ENCODE measurements at regions not wholly inside any gene's neighbourhood (a gene's known extent, or its start where the extent isn't known, plus 50 kb on each side); places are given as distances from the start of the nearest gene placed in this dataset.

DNA sequence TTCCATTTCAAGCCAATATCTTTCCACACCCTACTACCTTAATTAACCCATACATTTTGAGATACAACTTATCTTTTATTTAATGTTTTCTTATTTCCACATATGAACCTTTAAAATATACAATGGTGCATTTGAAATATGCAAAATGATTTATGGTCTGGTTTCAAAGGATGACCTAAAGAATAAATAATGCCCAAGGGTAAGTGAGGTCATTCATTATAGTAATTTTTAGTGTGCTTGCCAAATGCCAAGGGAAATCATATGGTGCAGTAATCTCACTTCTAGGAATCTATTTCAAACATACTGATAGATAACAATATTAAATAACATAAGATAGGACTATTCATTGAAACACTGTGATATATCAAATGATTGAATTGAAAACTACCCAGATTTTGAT lies 1055.4 kb downstream of the AGBL1 start:
- TF ChIP-seq, protein P1, sequence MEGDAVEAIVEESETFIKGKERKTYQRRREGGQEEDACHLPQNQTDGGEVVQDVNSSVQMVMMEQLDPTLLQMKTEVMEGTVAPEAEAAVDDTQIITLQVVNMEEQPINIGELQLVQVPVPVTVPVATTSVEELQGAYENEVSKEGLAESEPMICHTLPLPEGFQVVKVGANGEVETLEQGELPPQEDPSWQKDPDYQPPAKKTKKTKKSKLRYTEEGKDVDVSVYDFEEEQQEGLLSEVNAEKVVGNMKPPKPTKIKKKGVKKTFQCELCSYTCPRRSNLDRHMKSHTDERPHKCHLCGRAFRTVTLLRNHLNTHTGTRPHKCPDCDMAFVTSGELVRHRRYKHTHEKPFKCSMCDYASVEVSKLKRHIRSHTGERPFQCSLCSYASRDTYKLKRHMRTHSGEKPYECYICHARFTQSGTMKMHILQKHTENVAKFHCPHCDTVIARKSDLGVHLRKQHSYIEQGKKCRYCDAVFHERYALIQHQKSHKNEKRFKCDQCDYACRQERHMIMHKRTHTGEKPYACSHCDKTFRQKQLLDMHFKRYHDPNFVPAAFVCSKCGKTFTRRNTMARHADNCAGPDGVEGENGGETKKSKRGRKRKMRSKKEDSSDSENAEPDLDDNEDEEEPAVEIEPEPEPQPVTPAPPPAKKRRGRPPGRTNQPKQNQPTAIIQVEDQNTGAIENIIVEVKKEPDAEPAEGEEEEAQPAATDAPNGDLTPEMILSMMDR (IDR thresholded peaks at IDR 0.05) = no peak
- H3K4me1 ChIP-seq = no peaks in the 10 kb centered on the region
- H3K36me3 ChIP-seq = no peaks in the 10 kb centered on the region
- no peaks in the 10 kb centered on the region for H3K27me3 ChIP-seq
- no peak overlapping the region for H3K27ac ChIP-seq
- intact Hi-C loops (cut with DNase I) = no loop called here
- H3K9me3 ChIP-seq = no peaks in the 10 kb centered on the region
- no peak for DNase-seq (ENCODE audit: low spot score in 2 of 2)
- no peak overlapping the region for H3K4me3 ChIP-seq

DNA sequence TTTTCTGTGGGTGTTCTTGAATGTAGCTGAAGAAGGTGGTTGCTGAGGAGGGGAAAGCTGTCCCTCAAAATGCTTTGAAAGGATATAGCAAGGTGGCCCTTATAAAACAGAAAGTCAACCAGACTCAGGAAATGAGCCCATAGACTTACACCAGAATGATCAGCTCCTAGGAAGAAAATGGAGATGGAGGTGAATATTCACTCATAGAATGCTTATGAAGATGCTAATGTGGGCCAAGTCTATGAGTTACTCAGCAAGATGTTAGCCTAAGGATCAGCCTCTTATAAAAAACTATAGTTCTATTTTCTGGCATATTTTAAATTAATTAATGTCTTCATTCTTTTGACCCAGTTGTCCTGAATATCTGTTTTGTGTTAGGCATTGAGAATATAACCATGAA lies 1054.0 kb downstream of the AGBL1 start:
- Histone ChIP-seq H3K27me3 (no peaks in the 10 kb centered on the region), H3K9me3 (no peaks in the 10 kb centered on the region), H3K4me1 (no peaks in the 10 kb centered on the region), H3K27ac (no peak overlapping the region), H3K36me3 (no peaks in the 10 kb centered on the region), H3K4me3 (no peak overlapping the region)
- no peak for DNase-seq (ENCODE audit: low spot score in 2 of 2)
- intact Hi-C loops (cut with DNase I) = no loop called here
- TF ChIP-seq, protein P1 (IDR thresholded peaks at IDR 0.05) = no peak

DNA sequence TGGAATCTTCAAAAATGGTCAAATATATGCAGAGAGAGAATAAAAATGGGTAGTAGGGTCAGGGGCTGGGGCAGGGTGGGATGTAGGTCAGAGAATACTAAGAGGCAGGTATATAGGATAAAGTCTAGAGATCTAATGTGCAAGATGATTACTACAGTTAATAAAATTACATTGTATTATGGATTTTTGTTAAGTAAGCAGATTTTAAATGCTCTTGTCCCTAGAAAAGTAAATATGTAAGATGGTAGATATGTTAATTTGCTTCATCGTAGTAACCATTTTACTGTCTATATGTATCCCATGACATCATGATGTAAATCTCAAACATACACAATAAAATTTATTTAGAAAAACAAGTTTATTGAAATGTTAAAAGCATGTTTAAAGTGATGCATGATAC lies 1051.4 kb downstream of the AGBL1 start:
- TF ChIP-seq, protein P1 (IDR thresholded peaks at IDR 0.05) = no peak
- intact Hi-C loops (cut with DNase I) = no loop called here

DNA sequence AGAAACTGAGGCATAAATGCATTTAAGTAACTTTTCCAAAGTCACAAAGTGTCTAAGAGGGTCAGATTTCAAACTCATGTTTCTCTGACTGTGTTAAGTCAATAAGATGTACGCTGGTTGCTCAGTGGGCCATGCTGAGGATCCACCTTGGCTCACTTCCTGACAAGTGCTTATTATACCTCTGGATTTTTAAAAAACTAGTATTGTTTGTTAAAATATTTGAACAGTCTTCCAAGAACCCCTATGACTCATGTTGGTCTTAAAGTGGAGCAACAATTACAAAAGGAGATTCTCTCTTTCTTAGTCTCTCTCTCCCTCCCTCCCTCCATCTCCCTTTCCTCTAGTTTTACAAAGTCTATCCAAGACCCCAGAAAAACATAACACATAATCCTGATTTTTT lies 1050.2 kb downstream of the AGBL1 start:
- no peak for DNase-seq (ENCODE audit: low spot score in 2 of 2)
- H3K27me3 ChIP-seq = no peaks in the 10 kb centered on the region
- intact Hi-C loops (cut with DNase I) = no loop called here
- no peaks in the 10 kb centered on the region for H3K9me3 ChIP-seq
- no peak overlapping the region for H3K27ac ChIP-seq
- H3K4me3 ChIP-seq = no peak overlapping the region
- TF ChIP-seq, protein P1 (IDR thresholded peaks at IDR 0.05) = no peak
- no peaks in the 10 kb centered on the region for H3K36me3 ChIP-seq
- no peaks in the 10 kb centered on the region for H3K4me1 ChIP-seq

More for the DNA sequence above, 1051.4 kb downstream of the AGBL1 start:
- Histone ChIP-seq H3K27me3 (no peaks in the 10 kb centered on the region), H3K36me3 (no peaks in the 10 kb centered on the region), H3K4me1 (no peaks in the 10 kb centered on the region), H3K27ac (no peak overlapping the region), H3K9me3 (no peaks in the 10 kb centered on the region), H3K4me3 (no peak overlapping the region)
- no peak for DNase-seq (ENCODE audit: low spot score in 2 of 2)

DNA sequence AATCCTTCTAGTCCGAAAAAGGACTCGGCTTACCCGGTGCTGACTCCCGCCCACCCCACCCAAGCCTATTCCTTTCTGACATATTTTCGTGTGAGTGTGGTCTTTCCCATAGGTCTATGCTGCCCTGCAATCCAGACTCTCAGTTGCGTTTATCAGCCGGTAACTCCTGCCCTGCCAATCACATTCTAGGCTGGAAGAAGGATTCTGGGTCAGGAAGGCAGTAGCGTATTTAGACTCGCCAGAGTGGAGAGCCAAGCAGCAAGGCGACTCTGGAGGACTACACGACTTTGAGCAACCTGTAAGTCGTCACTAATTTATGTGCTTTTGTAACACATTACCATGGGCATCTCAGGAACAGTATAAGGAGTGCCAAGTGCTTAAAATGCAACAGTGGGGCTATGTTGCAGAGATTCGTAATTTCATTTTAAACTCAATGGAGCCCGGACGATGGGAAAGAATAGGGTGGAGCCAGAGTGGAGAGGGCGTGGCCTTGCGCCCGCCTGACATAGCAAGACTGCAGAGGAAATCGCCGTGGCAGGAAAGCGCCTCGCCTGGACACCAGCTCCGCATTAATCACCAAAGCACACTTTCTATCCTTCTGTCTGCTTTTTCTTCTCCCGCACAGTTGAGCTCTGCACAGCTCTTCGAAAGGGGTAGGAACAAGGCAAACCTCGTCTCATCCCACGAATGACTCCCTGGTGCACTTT lies 1044.2 kb downstream of the AGBL1 start:
- no peaks in the 10 kb centered on the region for H3K9me3 ChIP-seq
- TF ChIP-seq, protein P1 (IDR thresholded peaks at IDR 0.05) = no peak
- no peaks in the 10 kb centered on the region for H3K4me1 ChIP-seq
- no peak for DNase-seq (ENCODE audit: low spot score in 2 of 2)
- no peaks in the 10 kb centered on the region for H3K27me3 ChIP-seq
- no peak overlapping the region for H3K4me3 ChIP-seq
- H3K27ac ChIP-seq = no peak overlapping the region
- intact Hi-C loops (cut with DNase I) = no loop called here
- H3K36me3 ChIP-seq = no peaks in the 10 kb centered on the region

DNA sequence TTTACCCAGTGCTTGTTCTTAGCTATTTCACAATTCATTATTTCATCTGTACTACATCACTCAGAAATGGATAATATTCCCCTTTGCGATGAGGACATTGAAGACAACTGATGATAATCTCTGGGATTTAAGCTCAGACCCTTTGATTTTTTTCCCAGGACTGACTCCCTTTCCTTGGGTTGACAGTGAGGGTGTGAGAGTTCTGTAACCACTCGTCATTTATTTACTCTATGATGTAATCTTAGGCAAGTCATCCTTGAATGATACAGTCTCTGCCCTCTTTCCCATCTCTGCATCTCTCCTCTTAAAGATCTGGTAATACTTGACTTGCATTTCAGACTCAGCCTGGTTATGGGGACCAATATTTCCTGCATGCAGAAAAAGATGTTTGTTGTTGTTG lies 1041.7 kb downstream of the AGBL1 start:
- H3K4me3 ChIP-seq = no peak overlapping the region
- TF ChIP-seq, protein P1 (IDR thresholded peaks at IDR 0.05) = no peak

More for the DNA sequence above, 1041.7 kb downstream of the AGBL1 start:
- Histone ChIP-seq H3K27ac (no peak overlapping the region), H3K9me3 (no peaks in the 10 kb centered on the region), H3K4me1 (no peaks in the 10 kb centered on the region), H3K27me3 (no peaks in the 10 kb centered on the region), H3K36me3 (no peaks in the 10 kb centered on the region)
- intact Hi-C loops (cut with DNase I) = no loop called here
- no peak for DNase-seq (ENCODE audit: low spot score in 2 of 2)

Measured in ascending aorta (tissue), 2 donors.